ENCODE measurements at regions not wholly inside any gene's neighbourhood (a gene's known extent, or its start where the extent isn't known, plus 50 kb on each side); places are given as distances from the start of the nearest gene placed in this dataset.

GRCh38 chr4:79178760-79179159, 147.1 kb downstream of the NAA11 start:
- Mint-ChIP-seq H3K27ac (no peak overlapping the region), H3K27me3 (ENCODE audit: low read depth, poor library complexity) (peaks cover 1% of the 10 kb centered on the region), H3K9me3 (peaks cover 9% of the 10 kb centered on the region), H3K4me1 (no peaks in the 10 kb centered on the region), H3K36me3 (ENCODE audit: low read depth) (no peaks in the 10 kb centered on the region), H3K4me3 (no peak overlapping the region)
- TF ChIP-seq CTCF (IDR thresholded peaks at IDR 0.05), result no peak
- DNase-seq, result no peak

GRCh38 chr4:79177388-79177787, 148.5 kb downstream of the NAA11 start:
- no peaks in the 10 kb centered on the region for H3K4me1 Mint-ChIP-seq
- TF ChIP-seq CTCF (IDR thresholded peaks at IDR 0.05), result no peak
- no peak for DNase-seq
- H3K36me3 Mint-ChIP-seq (ENCODE audit: low read depth), result no peaks in the 10 kb centered on the region
- no peak overlapping the region for H3K27ac Mint-ChIP-seq
- no peak overlapping the region for H3K4me3 Mint-ChIP-seq
- peaks cover 9% of the 10 kb centered on the region for H3K9me3 Mint-ChIP-seq
- peaks cover 5% of the 10 kb centered on the region for H3K27me3 Mint-ChIP-seq (ENCODE audit: low read depth, poor library complexity)

- H3K9me3 Mint-ChIP-seq, result peaks cover 9% of the 10 kb centered on the region
- no peak for DNase-seq
- no peak overlapping the region for H3K4me3 Mint-ChIP-seq
- TF ChIP-seq CTCF (IDR thresholded peaks at IDR 0.05), result no peak
- H3K27ac Mint-ChIP-seq, result no peak overlapping the region
- no peaks in the 10 kb centered on the region for H3K4me1 Mint-ChIP-seq
- H3K27me3 Mint-ChIP-seq (ENCODE audit: low read depth, poor library complexity), result peaks cover 5% of the 10 kb centered on the region
- H3K36me3 Mint-ChIP-seq (ENCODE audit: low read depth), result no peaks in the 10 kb centered on the region
Observed at GRCh38 chr4:79176351-79176750, 149.5 kb downstream of the NAA11 start.

- TF ChIP-seq CTCF (IDR thresholded peaks at IDR 0.05), result no peak
- peaks cover 9% of the 10 kb centered on the region for H3K9me3 Mint-ChIP-seq
- no peak overlapping the region for H3K4me3 Mint-ChIP-seq
Observed at GRCh38 chr4:79175716-79176115, 150.1 kb downstream of the NAA11 start.

GRCh38 chr4:79174490-79175252, 151.2 kb downstream of the NAA11 start:
- Mint-ChIP-seq H3K27me3 (ENCODE audit: low read depth, poor library complexity) (peaks cover 5% of the 10 kb centered on the region), H3K9me3 (peaks cover 7% of the 10 kb centered on the region), H3K4me3 (no peak overlapping the region), H3K27ac (no peak overlapping the region), H3K4me1 (no peaks in the 10 kb centered on the region), H3K36me3 (ENCODE audit: low read depth) (no peaks in the 10 kb centered on the region)
- TF ChIP-seq CTCF (IDR thresholded peaks at IDR 0.05), result no peak
- no peak for DNase-seq

More at GRCh38 chr4:79175716-79176115, 150.1 kb downstream of the NAA11 start:
- DNase-seq, result no peak
- no peaks in the 10 kb centered on the region for H3K36me3 Mint-ChIP-seq (ENCODE audit: low read depth)
- H3K27ac Mint-ChIP-seq, result no peak overlapping the region
- H3K27me3 Mint-ChIP-seq (ENCODE audit: low read depth, poor library complexity), result peaks cover 5% of the 10 kb centered on the region
- no peaks in the 10 kb centered on the region for H3K4me1 Mint-ChIP-seq

- Mint-ChIP-seq H3K27ac (no peak overlapping the region), H3K27me3 (ENCODE audit: low read depth, poor library complexity) (peaks cover 5% of the 10 kb centered on the region), H3K4me1 (no peaks in the 10 kb centered on the region), H3K4me3 (no peak overlapping the region), H3K36me3 (ENCODE audit: low read depth) (no peaks in the 10 kb centered on the region), H3K9me3 (peaks cover 13% of the 10 kb centered on the region)
- no peak for TF ChIP-seq CTCF (IDR thresholded peaks at IDR 0.05)
- DNase-seq, result no peak
Observed at GRCh38 chr4:79173186-79173585, 152.7 kb downstream of the NAA11 start.
